SK-N-SH (cell line): ENCODE measurements at regions not wholly inside any gene's neighbourhood (a gene's known extent, or its start where the extent isn't known, plus 50 kb on each side); places are given as distances from the start of the nearest gene placed in this dataset.
"Not testable (repeated sequence)": the region's sequence is repeated elsewhere in the genome, so short reads cannot be mapped to it uniquely, and the experiment has no call there.

Experiments
- CTCF ChIA-PET: fragments of 300-600, 350-600 bp; formaldehyde crosslinking; extraction: SDS; loops from one replicate; lab custom pipeline; 2021; lab: Yijun Ruan, JAX
- POLR2A ChIA-PET: fragments of 350-600 bp; sonication (Branson Sonifier 250); formaldehyde crosslinking; extraction: SDS; loops from one replicate; lab custom pipeline; 2020; ENCODE audit warnings: antibody characterized with exemption, inconsistent platforms; lab: Yijun Ruan, JAX
- DNase-seq: peaks from one replicate; pipeline ENCODE4 v3.0.0; 2012
- H2AFZ ChIP-seq: fragments of 200-600 bp; sonication (generic); 2 replicates; pipeline ENCODE4 v1.8.1; 2016; ENCODE audit warnings: antibody characterized with exemption, mild to moderate bottlenecking, low read depth
- H3F3A ChIP-seq: fragments of 200-600 bp; sonication (generic); replicated peaks from 2 replicates; pipeline ENCODE3; 2016; ENCODE audit warnings: antibody characterized with exemption, mild to moderate bottlenecking; ENCODE audit not compliant: insufficient read depth
- H3K27ac ChIP-seq, 2 experiments: fragments of 200-500 bp in 1 of 2; fragments of 200-600 bp in 1 of 2; sonication (Bioruptor generic) in 1 of 2; sonication (generic), shearing (Covaris generic) in 1 of 2; 2 replicates each; pipeline versions ENCODE4 v1.5.1 to v1.6.1; 2014 to 2016; ENCODE audit warnings: low read depth in 2 of 2, inconsistent platforms in 1 of 2, low read length in 1 of 2, mild to moderate bottlenecking in 1 of 2, mixed read lengths in 1 of 2
- H3K27me3 ChIP-seq: fragments of 200-600 bp; sonication (generic), shearing (Covaris generic); 2 replicates; pipeline ENCODE4 v1.6.1; 2016; ENCODE audit warnings: mixed run types; ENCODE audit not compliant: insufficient read depth
- H3K36me3 ChIP-seq, 2 experiments: fragments of 200-500 bp in 1 of 2; fragments of 200-600 bp in 1 of 2; sonication (Bioruptor generic) in 1 of 2; sonication (generic) in 1 of 2; replicated peaks in 1 of 2; 2 replicates each; pipeline versions ENCODE3 to v1.5.1; 2014 to 2016; ENCODE audit warnings: low read length in 1 of 2, mild to moderate bottlenecking in 1 of 2; ENCODE audit not compliant: insufficient read depth in 2 of 2, control insufficient read depth in 1 of 2
- H3K4me1 ChIP-seq, 2 experiments: fragments of 200-500 bp in 1 of 2; fragments of 200-600 bp in 1 of 2; sonication (Bioruptor generic) in 1 of 2; sonication (generic), shearing (Covaris generic) in 1 of 2; 2 replicates each; pipeline versions ENCODE4 v1.5.1 to v1.6.1; 2014 to 2016; ENCODE audit warnings: low read depth in 1 of 2, low read length in 1 of 2, mixed run types in 1 of 2; ENCODE audit not compliant: insufficient read depth in 2 of 2, control insufficient read depth in 1 of 2
- H3K4me2 ChIP-seq: fragments of 200-600 bp; sonication (generic), shearing (Covaris generic); 2 replicates; pipeline ENCODE4 v1.6.1; 2017; ENCODE audit warnings: mixed run types
- H3K4me3 ChIP-seq, 2 experiments: fragments of 200-500 bp in 1 of 2; fragments of 200-600 bp in 1 of 2; sonication (Bioruptor generic) in 1 of 2; sonication (generic), shearing (Covaris generic) in 1 of 2; 2 replicates each; pipeline versions ENCODE4 v1.5.1 to v1.8.1; 2014 to 2016; ENCODE audit warnings: low read depth in 2 of 2, inconsistent platforms in 1 of 2, low read length in 1 of 2, mild to moderate bottlenecking in 1 of 2, mixed read lengths in 1 of 2, moderate library complexity in 1 of 2
- H3K79me2 ChIP-seq: fragments of 200-600 bp; sonication (generic); 2 replicates; pipeline ENCODE4 v1.8.1; 2017; ENCODE audit warnings: mild to moderate bottlenecking; ENCODE audit not compliant: insufficient read depth
- H3K9ac ChIP-seq: fragments of 200-600 bp; sonication (generic); 2 replicates; pipeline ENCODE4 v1.6.1; 2017; ENCODE audit warnings: mixed run types
- H3K9me2 ChIP-seq: fragments of 200-600 bp; sonication (generic); 2 replicates; pipeline ENCODE4 v1.6.1; 2017; ENCODE audit warnings: mixed run types
- H3K9me3 ChIP-seq: fragments of 200-600 bp; sonication (generic); 2 replicates; pipeline ENCODE4 v1.6.1; 2017; ENCODE audit warnings: mixed run types, mild to moderate bottlenecking, moderate library complexity
- H4K20me1 ChIP-seq: fragments of 200-600 bp; sonication (generic); 2 replicates; pipeline ENCODE4 v1.6.1; 2017; ENCODE audit warnings: mild to moderate bottlenecking, mixed run types; ENCODE audit not compliant: insufficient read depth
- EP300 ChIP-seq, 2 experiments: IDR thresholded peaks; 2 replicates each; pipeline versions ENCODE4 v1.4.0 to v1.6.1; 2012; ENCODE audit warnings: borderline replicate concordance in 1 of 2, low read depth in 1 of 2, low read length in 1 of 2
- NFIC ChIP-seq: IDR thresholded peaks from 2 replicates; pipeline ENCODE4 v1.4.0; 2012; ENCODE audit warnings: borderline replicate concordance
- POLR2AphosphoS5 ChIP-seq: IDR thresholded peaks from 2 replicates; pipeline ENCODE4 v1.6.1; 2012; ENCODE audit warnings: low read depth, low read length
- RAD21 ChIP-seq: IDR thresholded peaks from 2 replicates; pipeline ENCODE4 v1.6.1; 2012; ENCODE audit warnings: mild to moderate bottlenecking, low read length
- REST ChIP-seq: IDR thresholded peaks from 2 replicates; pipeline ENCODE4 v1.6.1; 2012; ENCODE audit warnings: mild to moderate bottlenecking, low read depth, low read length, moderate library complexity
- SIN3A ChIP-seq: IDR thresholded peaks from 2 replicates; pipeline ENCODE4 v1.6.1; 2012; ENCODE audit warnings: low read depth, mild to moderate bottlenecking, low read length, moderate library complexity, borderline replicate concordance
- SMC3 ChIP-seq: IDR thresholded peaks from 2 replicates; pipeline ENCODE4 v1.6.1; 2012; ENCODE audit warnings: low read depth, low read length, improper control_type of control experiment
- TEAD4 ChIP-seq: IDR thresholded peaks from 2 replicates; pipeline ENCODE4 v1.4.0; 2012; ENCODE audit warnings: mild to moderate bottlenecking, borderline replicate concordance; ENCODE audit not compliant: insufficient read depth
- USF1 ChIP-seq: IDR thresholded peaks from 2 replicates; pipeline ENCODE4 v1.4.0; 2012; ENCODE audit warnings: low read depth, borderline replicate concordance
- YY1 ChIP-seq: IDR thresholded peaks from 2 replicates; pipeline ENCODE4 v1.4.0; 2012; ENCODE audit warnings: low read depth, mild to moderate bottlenecking
- WGBS: methylation state at CpG from one replicate; pipeline ENCODE4 v1.1.6; 2017; ENCODE audit warnings: low lambda C conversion rate; 5-methylcytosine and 5-hydroxymethylcytosine counted together

GRCh38 chr7:156504006-156504405, 136.6 kb upstream of the RNF32 start:
- H3K4me2 ChIP-seq, result no peak overlapping the region
- DNase-seq, result no peak
- H3K4me3 ChIP-seq, result no peak overlapping the region
- ChIA-PET POLR2A (no interaction called here), CTCF (interaction anchor here (0.6 to 1.2 kb wide), 6 partner anchors 8 to 85 kb away, joined by 3 to 5 read pairs (median 3); no protein-coding TSS in a partner anchor)
- H3K27me3 ChIP-seq, result no peaks in the 10 kb centered on the region
- H3K9me2 ChIP-seq, result no peaks in the 10 kb centered on the region
- H4K20me1 ChIP-seq, result no peaks in the 10 kb centered on the region
- no peaks in the 10 kb centered on the region for H3K4me1 ChIP-seq
- H3F3A ChIP-seq, result no peaks in the 10 kb centered on the region
- 66% methylated on average over 17 of the region's 17 CpGs for WGBS
- no peak for TF ChIP-seq NFIC
- TF ChIP-seq REST, result no peak
- TF ChIP-seq YY1, result no peak
- TF ChIP-seq TEAD4, result no peak
- no peak for TF ChIP-seq SIN3A
- TF ChIP-seq POLR2AphosphoS5, result no peak
- TF ChIP-seq EP300 (IDR thresholded peaks at IDR 0.05; ENCODE audit: borderline replicate concordance in 1 of 2, low read depth in 1 of 2, low read length in 1 of 2), result no peak
- no peaks in the 10 kb centered on the region for H3K9me3 ChIP-seq
- no peak overlapping the region for H3K27ac ChIP-seq
- H3K9ac ChIP-seq, result no peak overlapping the region
- no peaks in the 10 kb centered on the region for H3K36me3 ChIP-seq
- H3K79me2 ChIP-seq, result no peaks in the 10 kb centered on the region
- H2AFZ ChIP-seq, result no peak overlapping the region

- no peak for TF ChIP-seq SMC3
- TF ChIP-seq RAD21, result peak; percentile 9; the same call in 1 of the 2 replicates
- no peak for TF ChIP-seq USF1
- TF ChIP-seq, all 33 proteins: peak for 1
- H3K9me3 ChIP-seq, result no peaks in the 10 kb centered on the region
- H3K4me3 ChIP-seq, result no peak overlapping the region
- no peak overlapping the region for H3K27ac ChIP-seq
- H3F3A ChIP-seq, result no peaks in the 10 kb centered on the region
- H2AFZ ChIP-seq, result no peak overlapping the region
- H3K36me3 ChIP-seq, result no peaks in the 10 kb centered on the region
- H3K9ac ChIP-seq, result no peak overlapping the region
- H3K4me1 ChIP-seq, result no peaks in the 10 kb centered on the region
- DNase-seq, result no peak
- H3K79me2 ChIP-seq, result no peaks in the 10 kb centered on the region
- H3K27me3 ChIP-seq, result no peaks in the 10 kb centered on the region
- 28% methylated on average over 7 of the region's 7 CpGs for WGBS
- H4K20me1 ChIP-seq, result no peaks in the 10 kb centered on the region
- CTCF ChIA-PET, result interaction anchor here (0.6 to 1.2 kb wide), 8 partner anchors 9 to 1496 kb away, joined by 3 to 5 read pairs (median 3); no protein-coding TSS in a partner anchor
- no peak overlapping the region for H3K4me2 ChIP-seq
- H3K9me2 ChIP-seq, result no peaks in the 10 kb centered on the region
- POLR2A ChIA-PET, result no interaction called here
These were observed 137.4 kb upstream of the RNF32 start for GRCh38 chr7:156503196-156503595.

GRCh38 chr7:156501815-156502214, 138.8 kb upstream of the RNF32 start:
- H3K9me2 ChIP-seq, H3K79me2 ChIP-seq, POLR2A ChIA-PET, H3K4me2 ChIP-seq, CTCF ChIA-PET, H3K4me1 ChIP-seq, H3K27me3 ChIP-seq, H3K27ac ChIP-seq, H3K4me3 ChIP-seq, H3F3A ChIP-seq, DNase-seq, H2AFZ ChIP-seq, H3K9ac ChIP-seq, H3K36me3 ChIP-seq, H3K9me3 ChIP-seq, H4K20me1 ChIP-seq: not testable (repeated sequence)
- WGBS, result 11% methylated on average over 1 of the region's 1 CpG
